Subcutaneous abdominal adipose tissue (tissue), 5 donors: ENCODE measurements at regions not wholly inside any gene's neighbourhood (a gene's known extent, or its start where the extent isn't known, plus 50 kb on each side); places are given as distances from the start of the nearest gene placed in this dataset.
"Not testable (repeated sequence)": the region's sequence is repeated elsewhere in the genome, so short reads cannot be mapped to it uniquely, and the experiment has no call there.

ENCODE experiments used
- H3K27ac ChIP-seq: one replicate; pipeline ENCODE4 v1.7.0; 2013; ENCODE audit warnings: low read depth, mild to moderate bottlenecking, inconsistent platforms, low read length, moderate library complexity
- H3K27me3 ChIP-seq, 5 donors: one replicate each; pipeline ENCODE4 v1.7.0; 2013; ENCODE audit warnings: low read length in 5 of 5, inconsistent platforms in 1 of 5; ENCODE audit not compliant: control insufficient read depth in 5 of 5, insufficient read depth in 4 of 5
- H3K36me3 ChIP-seq, 5 donors: one replicate each; pipeline ENCODE4 v1.7.0; 2013; ENCODE audit warnings: low read length in 5 of 5; ENCODE audit not compliant: control insufficient read depth in 5 of 5, insufficient read depth in 5 of 5
- H3K4me1 ChIP-seq, 5 donors: one replicate each; pipeline ENCODE4 v1.7.0; 2013; ENCODE audit warnings: low read length in 5 of 5, mild to moderate bottlenecking in 3 of 5, moderate library complexity in 1 of 5; ENCODE audit not compliant: control insufficient read depth in 5 of 5, insufficient read depth in 5 of 5
- H3K4me3 ChIP-seq, 5 donors: one replicate each; pipeline ENCODE4 v1.7.0; 2013; ENCODE audit warnings: low read length in 5 of 5, low read depth in 1 of 5
- H3K9ac ChIP-seq, 5 donors: one replicate each; pipeline ENCODE4 v1.7.0; 2013; ENCODE audit warnings: low read length in 5 of 5, mild to moderate bottlenecking in 4 of 5, moderate library complexity in 3 of 5
- H3K9me3 ChIP-seq, 5 donors: one replicate each; pipeline ENCODE4 v1.7.0; 2013; ENCODE audit warnings: low read length in 5 of 5; ENCODE audit not compliant: control insufficient read depth in 5 of 5
- donor health status: healthy.
- donor health status: healthy.
- donor health status: healthy.
- donor health status: healthy.
- donor health status: healthy.

- no peaks in the 10 kb centered on the region for H3K4me1 ChIP-seq
- H3K4me3 ChIP-seq = no peak overlapping the region
- no peaks in the 10 kb centered on the region for H3K36me3 ChIP-seq
- no peak overlapping the region for H3K9ac ChIP-seq
- H3K9me3 ChIP-seq = no peaks in the 10 kb centered on the region
- H3K27me3 ChIP-seq = no peaks in the 10 kb centered on the region
- no peak overlapping the region for H3K27ac ChIP-seq
Measured at GRCh38 chr14:48580692-48581091, 905.3 kb upstream of the MDGA2 start.

GRCh38 chr14:48575772-48576171, 900.4 kb upstream of the MDGA2 start:
- Histone ChIP-seq H3K36me3 (no peaks in the 10 kb centered on the region), H3K27me3 (no peaks in the 10 kb centered on the region), H3K27ac (no peak overlapping the region), H3K9ac (no peak overlapping the region), H3K4me1 (no peaks in the 10 kb centered on the region), H3K4me3 (no peak overlapping the region), H3K9me3 (no peaks in the 10 kb centered on the region)

GRCh38 chr14:48568688-48569087, 893.3 kb upstream of the MDGA2 start:
- no peak overlapping the region for H3K27ac ChIP-seq
- no peak overlapping the region for H3K9ac ChIP-seq
- H3K36me3 ChIP-seq = no peaks in the 10 kb centered on the region
- H3K4me3 ChIP-seq = no peak overlapping the region
- H3K9me3 ChIP-seq = peaks cover 0 to 3% (median under 1%) of the 10 kb centered on the region in 5 donors
- H3K4me1 ChIP-seq = no peaks in the 10 kb centered on the region
- no peaks in the 10 kb centered on the region for H3K27me3 ChIP-seq

- H3K36me3 ChIP-seq = no peaks in the 10 kb centered on the region
- no peaks in the 10 kb centered on the region for H3K27me3 ChIP-seq
- H3K4me3 ChIP-seq = no peak overlapping the region
- H3K4me1 ChIP-seq = no peaks in the 10 kb centered on the region
- peaks cover 0 to 3% (median 3%) of the 10 kb centered on the region in 5 donors for H3K9me3 ChIP-seq
- no peak overlapping the region for H3K9ac ChIP-seq
- H3K27ac ChIP-seq = no peak overlapping the region
Measured at GRCh38 chr14:48568252-48568651, 892.8 kb upstream of the MDGA2 start.

- Histone ChIP-seq H3K27ac (no peak overlapping the region), H3K27me3 (no peaks in the 10 kb centered on the region), H3K4me3 (no peak overlapping the region), H3K4me1 (no peaks in the 10 kb centered on the region), H3K9ac (no peak overlapping the region), H3K36me3 (no peaks in the 10 kb centered on the region), H3K9me3 (peaks cover 0 to 3% (median 3%) of the 10 kb centered on the region in 5 donors)
Measured at GRCh38 chr14:48563489-48563888, 888.1 kb upstream of the MDGA2 start.

- H3K4me3 ChIP-seq, H3K27me3 ChIP-seq, H3K27ac ChIP-seq, H3K4me1 ChIP-seq, H3K9ac ChIP-seq, H3K9me3 ChIP-seq, H3K36me3 ChIP-seq: not testable (repeated sequence)
Measured at GRCh38 chr14:48561438-48561837, 886.0 kb upstream of the MDGA2 start.

GRCh38 chr14:48560421-48560820, 885.0 kb upstream of the MDGA2 start:
- no peaks in the 10 kb centered on the region for H3K36me3 ChIP-seq
- H3K9me3 ChIP-seq = peaks cover 0 to 3% (median 3%) of the 10 kb centered on the region in 5 donors
- no peak overlapping the region for H3K4me3 ChIP-seq
- no peak overlapping the region for H3K27ac ChIP-seq
- no peaks in the 10 kb centered on the region for H3K27me3 ChIP-seq
- H3K9ac ChIP-seq = no peak overlapping the region
- H3K4me1 ChIP-seq = no peaks in the 10 kb centered on the region

GRCh38 chr14:48553443-48553842, 878.0 kb upstream of the MDGA2 start:
- Histone ChIP-seq H3K27me3 (no peaks in the 10 kb centered on the region), H3K9ac (no peak overlapping the region), H3K4me1 (no peaks in the 10 kb centered on the region), H3K27ac (no peak overlapping the region), H3K4me3 (peak overlapping the region in 1 of 5 donors; percentile 2), H3K36me3 (no peaks in the 10 kb centered on the region), H3K9me3 (peaks cover 0 to 15% (median 7%) of the 10 kb centered on the region in 5 donors)

GRCh38 chr14:48546996-48547395, 871.6 kb upstream of the MDGA2 start:
- no peak overlapping the region for H3K9ac ChIP-seq
- no peak overlapping the region for H3K27ac ChIP-seq
- H3K27me3 ChIP-seq = no peaks in the 10 kb centered on the region
- H3K4me3 ChIP-seq = no peak overlapping the region
- H3K4me1 ChIP-seq = no peaks in the 10 kb centered on the region
- H3K36me3 ChIP-seq = no peaks in the 10 kb centered on the region
- H3K9me3 ChIP-seq = no peaks in the 10 kb centered on the region

GRCh38 chr14:48537600-48537999, 862.2 kb upstream of the MDGA2 start:
- no peaks in the 10 kb centered on the region for H3K27me3 ChIP-seq
- H3K9ac ChIP-seq = no peak overlapping the region
- H3K27ac ChIP-seq = no peak overlapping the region
- H3K9me3 ChIP-seq = peaks cover 0 to 3% (median 0%) of the 10 kb centered on the region in 5 donors
- H3K4me3 ChIP-seq = no peak overlapping the region
- no peaks in the 10 kb centered on the region for H3K4me1 ChIP-seq
- no peaks in the 10 kb centered on the region for H3K36me3 ChIP-seq

GRCh38 chr14:48536318-48536717, 860.9 kb upstream of the MDGA2 start:
- Histone ChIP-seq H3K4me3 (no peak overlapping the region), H3K9ac (no peak overlapping the region), H3K36me3 (no peaks in the 10 kb centered on the region)

More at GRCh38 chr14:48536318-48536717, 860.9 kb upstream of the MDGA2 start:
- no peaks in the 10 kb centered on the region for H3K27me3 ChIP-seq
- no peak overlapping the region for H3K27ac ChIP-seq
- H3K4me1 ChIP-seq = no peaks in the 10 kb centered on the region
- H3K9me3 ChIP-seq = peaks cover 0 to 3% (median 0%) of the 10 kb centered on the region in 5 donors
